Pons (tissue), 1 donor: ENCODE measurements at regions not wholly inside any gene's neighbourhood (a gene's known extent, or its start where the extent isn't known, plus 50 kb on each side); places are given as distances from the start of the nearest gene placed in this dataset.

Source experiments
- DNase-seq: peaks from one replicate; pipeline ENCODE4 v3.0.0-alpha.2; 2016; ENCODE audit warnings: low spot score

GRCh38 chr1:239008568-239008967 is 377.8 kb upstream of the CHRM3 start:
- no peak for DNase-seq

- DNase-seq: no peak
These were observed 380.1 kb upstream of the CHRM3 start for GRCh38 chr1:239006276-239006675.

- no peak for DNase-seq
These were observed 386.4 kb upstream of the CHRM3 start for GRCh38 chr1:238999944-239000343.

DNA sequence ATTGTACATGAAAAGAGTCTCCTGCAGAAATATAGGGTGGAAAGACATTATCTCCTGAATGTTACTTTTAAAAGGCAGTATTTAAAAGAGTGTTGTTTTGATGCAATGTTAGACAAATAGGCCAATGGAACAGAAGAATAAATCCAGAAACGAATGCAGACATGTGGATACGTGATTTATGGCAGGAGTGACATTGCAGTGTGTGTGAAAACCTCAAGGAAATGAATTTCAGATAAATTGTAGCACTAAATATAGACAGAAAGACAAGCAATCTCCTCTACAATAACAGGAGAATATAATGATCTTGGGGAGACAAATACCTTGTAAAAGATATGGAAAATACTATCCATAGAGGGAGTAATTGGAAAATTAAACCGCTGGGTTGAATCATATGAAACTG is 387.8 kb upstream of the CHRM3 start:
- DNase-seq: no peak

- DNase-seq: peak; percentile 18
These were observed 394.4 kb upstream of the CHRM3 start for GRCh38 chr1:238991765-238992495.

- DNase-seq: no peak
These were observed 401.1 kb upstream of the CHRM3 start for GRCh38 chr1:238985312-238985711.

GRCh38 chr1:238982736-238983135 is 403.6 kb upstream of the CHRM3 start:
- DNase-seq: no peak

- no peak for DNase-seq
These were observed 404.9 kb upstream of the CHRM3 start for GRCh38 chr1:238981317-238981933.

GRCh38 chr1:238980053-238980452 is 406.3 kb upstream of the CHRM3 start:
- no peak for DNase-seq

DNA sequence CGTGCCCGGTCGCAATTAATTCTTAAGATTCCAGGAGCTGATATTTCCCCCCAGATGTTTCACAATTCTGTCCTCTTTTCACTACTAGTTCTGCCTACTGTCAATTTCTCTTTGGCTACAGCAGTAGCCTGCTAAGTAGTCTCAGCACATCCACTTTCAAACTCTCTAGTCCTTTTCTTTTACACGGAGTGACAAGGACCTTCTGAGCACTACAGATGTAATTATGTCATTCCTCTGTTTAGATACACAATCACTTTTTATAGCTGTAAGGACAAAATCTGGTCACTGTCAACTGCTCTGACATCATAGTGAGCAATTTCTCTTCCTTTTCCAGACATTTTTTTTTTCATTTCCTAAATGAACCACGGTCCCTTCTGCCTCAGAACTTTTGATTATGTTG is 421.7 kb upstream of the CHRM3 start:
- no peak for DNase-seq

DNA sequence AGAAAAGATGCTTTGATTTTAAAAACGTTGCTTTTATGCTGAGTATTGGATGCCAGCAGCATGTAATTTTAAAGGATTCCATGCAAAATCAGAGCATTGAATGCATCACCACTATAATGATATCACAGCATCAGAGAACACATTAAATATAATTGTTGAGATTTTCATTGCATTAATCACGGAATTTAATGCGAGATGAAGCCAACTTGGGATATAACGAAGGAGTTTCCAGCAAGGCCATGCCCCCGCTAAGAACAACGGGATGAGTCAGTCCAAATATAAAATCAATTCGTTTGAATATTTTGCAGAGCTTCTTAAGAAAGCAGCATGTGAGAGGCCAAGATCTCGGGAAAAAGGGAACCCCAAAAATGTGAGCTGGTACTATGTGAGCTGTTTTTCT is 423.4 kb upstream of the CHRM3 start:
- DNase-seq: no peak

DNA sequence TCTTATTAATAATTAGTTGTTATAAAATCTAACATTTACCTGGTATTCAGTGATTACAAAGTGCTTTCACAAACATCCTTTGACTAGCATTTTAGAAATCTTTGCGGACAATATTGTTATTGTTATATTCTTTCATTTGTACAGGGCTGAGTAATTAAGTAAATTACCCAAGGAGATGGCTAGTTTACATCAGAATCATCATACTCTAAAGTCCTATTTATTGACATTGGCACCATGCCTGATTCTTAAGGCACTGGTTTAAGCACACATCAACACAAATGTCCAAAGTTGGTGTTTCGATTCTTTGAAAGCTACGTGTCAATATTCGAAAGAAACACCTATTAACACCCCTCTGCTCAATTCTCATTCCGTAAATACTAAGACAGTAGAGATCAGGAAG is 424.6 kb upstream of the CHRM3 start:
- DNase-seq: no peak

- no peak for DNase-seq
These were observed 426.3 kb upstream of the CHRM3 start for GRCh38 chr1:238960071-238960470.

DNA sequence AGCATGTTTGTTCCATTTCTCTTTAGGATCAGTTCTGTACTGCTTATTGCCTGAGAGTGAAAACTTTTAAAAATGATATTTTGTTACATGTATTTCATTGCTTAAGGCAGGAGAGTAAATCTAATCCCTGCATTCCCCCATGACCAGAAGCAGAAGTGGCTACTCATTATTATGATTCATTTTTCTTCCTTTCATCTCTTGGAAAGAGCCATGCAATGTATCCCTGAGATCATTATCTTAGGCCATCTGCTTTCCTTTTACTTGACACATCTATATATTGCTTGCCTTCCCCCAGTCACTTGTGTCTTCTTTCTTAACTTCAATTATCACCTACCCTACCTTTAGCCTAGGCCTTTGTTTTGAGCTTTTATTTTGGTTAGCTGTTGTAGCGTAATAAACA is 430.4 kb upstream of the CHRM3 start:
- no peak for DNase-seq

GRCh38 chr1:238954865-238955264 is 431.5 kb upstream of the CHRM3 start:
- no peak for DNase-seq

- DNase-seq: no peak
These were observed 432.8 kb upstream of the CHRM3 start for GRCh38 chr1:238953448-238954010.

- DNase-seq: peak; percentile 68
These were observed 434.6 kb upstream of the CHRM3 start for GRCh38 chr1:238951809-238952208.

- DNase-seq: no peak
These were observed 435.6 kb upstream of the CHRM3 start for GRCh38 chr1:238950784-238951183.

- DNase-seq: no peak
These were observed 436.4 kb upstream of the CHRM3 start for GRCh38 chr1:238950017-238950416.

- DNase-seq: no peak
These were observed 442.3 kb upstream of the CHRM3 start for GRCh38 chr1:238944028-238944427.

- DNase-seq: no peak
These were observed 458.5 kb upstream of the CHRM3 start for GRCh38 chr1:238927899-238928298.

DNA sequence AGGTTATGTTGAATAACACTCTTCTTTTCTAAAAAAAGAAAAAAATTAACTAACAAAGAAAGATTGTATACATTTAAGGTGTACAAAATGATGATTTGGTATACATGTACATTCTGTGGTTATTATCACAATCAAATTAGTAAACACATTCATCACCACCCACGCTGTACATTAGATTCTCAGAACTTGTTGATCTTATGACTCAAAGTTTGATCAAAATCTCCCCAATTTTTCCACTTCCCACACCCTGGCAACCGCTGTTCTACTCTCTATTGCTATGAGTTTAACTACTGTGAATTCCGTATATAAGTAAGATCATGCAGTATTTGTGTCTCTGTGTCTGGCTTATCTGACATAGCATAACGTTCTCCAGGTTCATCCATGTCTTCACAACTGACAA is 469.5 kb upstream of the CHRM3 start:
- no peak for DNase-seq

- DNase-seq: no peak
These were observed 472.0 kb upstream of the CHRM3 start for GRCh38 chr1:238914346-238914745.

DNA sequence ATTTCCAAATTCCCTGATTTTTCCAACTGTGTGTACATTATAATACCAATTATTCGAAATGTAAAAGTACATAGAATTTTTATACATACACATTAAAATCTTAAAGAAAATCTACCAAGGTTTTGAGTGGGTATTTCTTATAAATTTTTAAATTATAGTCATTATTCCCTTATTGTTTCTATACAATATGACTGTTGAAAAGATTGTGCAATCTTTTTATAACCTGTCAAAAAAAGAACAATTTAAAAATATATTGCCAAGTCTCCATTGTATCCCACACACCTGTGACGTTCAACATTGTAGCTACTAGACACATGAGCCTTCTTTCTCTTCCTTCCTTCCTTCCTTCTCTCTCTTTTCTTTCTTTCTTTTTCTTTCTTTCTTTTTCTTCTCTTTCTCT is 473.2 kb upstream of the CHRM3 start:
- no peak for DNase-seq
